NCI-H2171 treated with DMSO at 0.1 percent for 48 hours (cell line): ENCODE measurements at regions not wholly inside any gene's neighbourhood (a gene's known extent, or its start where the extent isn't known, plus 50 kb on each side); places are given as distances from the start of the nearest gene placed in this dataset.

Source experiments
- DNase-seq: peaks from one replicate; lab custom pipeline; 2025; lab: John Stamatoyannopoulos, UW

DNA sequence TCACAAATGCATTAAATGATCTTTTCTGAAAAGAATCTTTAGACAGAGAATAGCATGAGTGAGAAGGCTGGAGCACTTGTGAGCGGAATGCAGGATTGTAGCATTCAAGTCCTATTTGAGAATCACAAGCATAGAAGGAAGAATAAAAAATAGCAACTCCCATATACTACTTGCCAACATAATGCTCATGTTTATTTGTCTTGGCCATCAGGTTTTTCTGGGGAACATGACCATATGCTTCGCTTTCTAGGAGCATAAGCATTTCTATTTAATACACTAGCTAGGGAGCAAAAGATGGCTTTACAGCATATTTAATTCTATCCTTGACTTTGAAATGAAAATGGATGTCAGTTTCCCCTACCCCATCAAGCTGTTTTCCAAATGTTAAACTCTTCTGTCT lies 170.3 kb upstream of the MITF start:
- no peak for DNase-seq

GRCh38 chr3:69568458-69568857 lies 170.8 kb upstream of the MITF start:
- no peak for DNase-seq

- no peak for DNase-seq
Measured at GRCh38 chr3:69567710-69568052, 171.6 kb upstream of the MITF start.

DNA sequence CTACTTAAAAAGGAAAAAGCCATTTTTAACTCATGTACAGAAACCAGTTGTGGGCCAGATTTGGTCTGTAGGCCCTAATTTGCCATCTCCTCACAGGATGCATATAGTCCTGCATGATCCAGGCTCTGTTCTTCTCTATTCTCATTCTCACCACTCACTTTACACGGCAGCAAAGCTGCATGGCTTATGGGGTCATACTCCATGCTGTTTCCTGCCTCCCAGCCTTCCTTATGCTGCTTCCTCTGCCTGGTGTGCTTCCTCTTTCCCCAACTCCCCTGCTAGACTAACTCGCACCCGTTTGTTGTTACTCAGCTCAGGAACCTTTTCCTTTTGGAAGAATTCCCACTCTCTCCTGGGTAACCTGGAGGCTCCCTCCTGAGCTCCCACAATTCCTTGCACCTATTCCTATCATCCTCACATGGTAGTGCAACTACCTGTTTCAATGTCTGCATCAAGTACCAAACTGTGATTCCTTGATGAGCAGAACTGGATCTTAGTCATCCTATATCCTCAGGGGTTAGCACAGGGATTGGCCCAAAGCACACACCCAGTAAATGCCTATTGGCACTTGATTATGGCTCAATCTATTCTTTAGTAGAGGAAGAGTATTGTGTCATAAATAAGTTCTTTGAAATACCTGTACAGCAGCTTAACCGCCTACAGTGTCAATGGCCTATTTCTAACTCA lies 172.1 kb upstream of the MITF start:
- DNase-seq: no peak

GRCh38 chr3:69566275-69566674 lies 173.0 kb upstream of the MITF start:
- DNase-seq: no peak

GRCh38 chr3:69565316-69565715 lies 173.9 kb upstream of the MITF start:
- no peak for DNase-seq

DNA sequence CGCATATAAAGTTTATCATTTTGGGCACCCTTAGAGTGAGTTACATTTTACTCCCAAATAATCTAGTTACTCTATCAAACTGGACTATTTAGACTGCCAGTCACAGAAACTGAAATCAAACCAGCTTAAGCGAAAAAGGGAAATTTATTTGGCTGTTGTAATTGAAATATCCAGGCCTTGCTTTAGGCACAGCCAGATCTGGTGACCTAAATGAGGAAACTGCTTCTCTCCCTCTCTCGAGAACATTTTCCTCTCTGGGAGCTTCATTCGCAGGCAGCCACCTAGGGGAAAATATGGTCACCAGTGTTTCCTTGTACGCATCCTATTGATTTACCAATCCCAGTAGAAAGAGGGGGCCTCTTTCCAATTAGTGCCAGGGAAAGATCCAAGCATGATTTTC lies 175.3 kb upstream of the MITF start:
- DNase-seq: no peak

- no peak for DNase-seq
Measured at GRCh38 chr3:69563151-69563550, 176.1 kb upstream of the MITF start.

DNA sequence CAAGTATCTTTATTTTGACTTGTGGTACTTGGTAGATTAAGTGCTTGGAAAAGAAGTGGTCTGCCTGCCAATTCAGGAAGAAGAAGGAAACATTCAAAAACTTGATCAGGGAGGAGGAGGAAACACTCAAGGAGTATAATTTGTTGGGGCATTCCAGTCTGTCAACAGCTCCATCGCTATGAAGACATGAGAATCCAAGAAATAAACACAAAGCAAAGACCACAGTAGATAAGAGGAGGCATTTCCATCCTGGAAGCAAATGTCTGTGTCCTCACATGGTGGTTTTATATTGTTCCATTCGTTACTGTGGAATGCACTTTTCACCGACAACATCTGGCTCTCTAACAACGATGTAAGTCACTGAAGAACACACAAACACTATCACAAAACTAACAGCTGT lies 176.1 kb upstream of the FRMD4B start:
- no peak for DNase-seq

GRCh38 chr3:69560818-69561217 lies 174.9 kb upstream of the FRMD4B start:
- DNase-seq: no peak

- no peak for DNase-seq
Measured at GRCh38 chr3:69560116-69560515, 174.2 kb upstream of the FRMD4B start.

DNA sequence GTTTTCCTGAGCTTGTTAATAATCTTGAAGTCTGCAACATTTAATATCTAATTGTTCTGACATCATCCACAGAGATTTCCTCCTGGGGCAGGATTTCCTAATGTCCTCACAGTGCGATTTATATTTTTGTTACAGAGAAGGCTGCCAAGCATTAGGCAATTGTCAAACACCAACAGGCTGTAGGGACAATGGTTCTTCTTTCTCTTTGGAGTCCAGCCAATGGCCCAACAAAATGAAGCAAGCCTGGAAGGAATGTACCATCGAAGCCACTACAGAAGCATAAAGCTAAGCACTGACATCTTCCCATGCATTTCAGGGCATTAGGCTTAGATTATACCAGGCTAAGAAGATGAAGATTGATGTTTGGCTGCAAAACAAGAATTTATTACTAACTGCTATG lies 173.0 kb upstream of the FRMD4B start:
- no peak for DNase-seq

DNA sequence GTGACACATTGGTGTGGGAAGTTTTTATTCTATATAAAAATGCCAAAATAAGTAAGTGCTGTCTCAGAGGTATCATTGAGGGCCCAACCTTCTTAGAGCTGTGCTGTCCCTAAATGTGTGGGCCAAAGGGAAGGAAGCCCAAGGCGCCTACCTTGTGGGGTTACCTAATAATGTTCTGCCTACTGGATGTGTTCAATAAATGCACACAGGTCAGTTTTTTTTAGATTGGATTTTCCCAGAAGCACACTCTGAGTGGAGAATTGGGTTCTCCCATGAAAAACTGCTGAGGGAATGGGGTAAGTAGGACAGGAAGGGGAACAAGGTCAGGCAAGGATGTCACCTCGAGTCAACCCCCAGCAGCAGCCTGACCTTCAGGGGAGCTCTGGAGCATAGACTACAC lies 168.7 kb upstream of the FRMD4B start:
- DNase-seq: no peak

- no peak for DNase-seq
Measured at GRCh38 chr3:69553888-69554287, 168.0 kb upstream of the FRMD4B start.

GRCh38 chr3:69547461-69547880 lies 161.6 kb upstream of the FRMD4B start:
- DNase-seq: no peak

DNA sequence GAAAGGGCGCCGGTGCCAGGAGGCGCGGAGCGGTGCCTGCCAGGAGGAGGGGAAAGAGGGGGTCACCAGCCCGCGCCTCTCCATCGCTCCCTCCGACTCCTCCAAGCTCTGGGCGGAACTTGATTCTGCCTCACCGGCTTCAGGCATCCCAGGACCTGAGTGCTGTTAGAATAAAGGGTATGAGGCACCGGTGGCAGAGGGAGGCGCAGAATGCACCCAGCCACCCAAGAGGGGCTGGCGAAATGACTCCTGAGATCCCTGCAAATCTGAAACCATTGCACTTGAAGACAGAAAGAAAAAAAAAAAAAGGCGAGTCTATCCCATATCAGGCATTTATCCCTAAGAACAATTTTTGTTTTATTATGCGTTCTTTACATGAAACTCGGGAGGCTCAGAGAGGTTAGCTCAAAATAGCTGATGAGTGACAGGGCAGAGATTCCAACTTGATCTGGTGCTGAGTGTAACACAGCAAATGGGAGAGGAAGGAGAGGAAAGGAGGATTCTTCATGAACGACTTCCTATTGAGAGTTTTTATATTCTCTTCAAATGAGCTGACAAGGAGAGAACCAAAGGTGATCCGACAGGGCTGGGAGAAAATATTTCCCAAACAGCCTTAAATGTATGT lies 157.0 kb upstream of the FRMD4B start:
- DNase-seq: peak; percentile 9

DNA sequence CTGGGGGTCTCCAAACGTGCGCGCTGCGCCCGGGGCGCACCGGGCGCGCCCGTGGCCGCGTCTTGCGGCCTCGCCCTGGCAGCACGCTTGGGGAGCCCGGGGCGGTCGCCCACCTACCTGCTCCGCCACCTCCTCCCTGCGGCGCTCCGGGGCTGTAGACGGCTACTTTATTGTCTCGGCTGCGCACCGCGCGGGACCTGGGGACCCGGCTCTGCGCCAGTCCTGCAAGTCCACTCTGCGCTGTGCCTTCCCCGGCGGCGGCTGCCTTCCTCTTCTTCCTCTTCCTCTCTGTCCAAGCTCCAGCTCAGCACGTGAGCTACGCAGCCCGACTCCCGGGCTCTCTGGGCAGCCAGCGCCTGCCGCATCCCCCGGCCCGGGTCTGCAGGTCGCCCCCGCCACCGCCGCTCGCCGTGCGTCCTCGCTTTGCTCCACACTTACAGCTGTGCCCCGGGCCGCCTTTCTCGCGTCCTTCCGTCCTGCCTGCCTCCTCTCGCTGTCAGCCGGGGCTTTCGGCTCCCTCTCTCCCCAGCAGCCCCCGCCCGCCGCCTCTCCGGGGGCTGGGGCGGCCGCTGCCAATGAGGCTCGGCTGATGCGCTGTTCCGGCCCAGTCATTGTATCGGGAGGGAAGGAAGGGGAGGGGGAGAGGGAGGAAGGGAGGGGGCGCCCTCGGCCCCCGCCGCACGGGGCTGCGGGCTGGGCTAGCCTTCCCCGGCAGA lies 156.4 kb upstream of the FRMD4B start:
- DNase-seq: peak; percentile 9

GRCh38 chr3:69541711-69542088 lies 155.8 kb upstream of the FRMD4B start:
- peak; percentile 4 for DNase-seq

DNA sequence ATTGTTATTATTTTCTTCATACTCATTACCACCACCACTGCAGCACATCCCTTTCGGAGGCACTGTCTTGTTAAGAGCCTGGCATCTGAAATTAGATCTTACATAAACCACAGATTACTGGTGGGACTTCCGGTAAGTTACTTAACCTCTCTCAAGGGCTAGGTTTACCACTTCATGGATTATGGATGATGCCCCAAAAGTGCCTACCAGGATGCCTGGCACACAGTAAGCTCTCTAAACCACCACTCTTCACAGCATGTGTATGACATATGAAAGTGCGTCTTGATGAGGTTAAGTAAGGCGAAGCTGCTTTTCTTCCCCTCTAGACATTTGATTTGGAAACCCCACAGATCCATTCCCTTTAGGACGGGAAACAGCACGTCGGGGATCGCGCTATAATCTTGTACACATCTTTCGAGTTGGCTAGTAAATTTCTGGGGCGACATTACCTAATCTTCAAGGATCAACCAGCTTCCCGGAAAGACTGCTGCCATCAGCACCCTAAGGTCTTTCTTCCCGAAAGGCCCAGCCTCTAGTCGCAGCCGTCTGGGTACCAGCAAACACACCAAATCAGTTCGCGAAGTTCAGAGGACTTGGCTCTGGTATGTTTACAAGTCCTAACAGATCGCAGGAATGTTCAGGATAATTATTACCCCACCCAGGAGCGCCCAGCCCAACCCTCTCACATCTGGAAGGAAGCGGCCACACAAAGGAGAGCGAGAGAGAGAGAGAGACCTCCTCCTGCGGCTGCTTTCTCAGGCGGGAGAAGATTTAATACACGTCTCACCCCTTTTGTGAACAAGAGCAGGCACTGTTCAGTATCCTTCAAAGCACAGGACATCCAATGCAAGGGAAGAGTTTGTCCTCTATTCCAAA lies 155.1 kb upstream of the FRMD4B start:
- peak; percentile 8 for DNase-seq

DNA sequence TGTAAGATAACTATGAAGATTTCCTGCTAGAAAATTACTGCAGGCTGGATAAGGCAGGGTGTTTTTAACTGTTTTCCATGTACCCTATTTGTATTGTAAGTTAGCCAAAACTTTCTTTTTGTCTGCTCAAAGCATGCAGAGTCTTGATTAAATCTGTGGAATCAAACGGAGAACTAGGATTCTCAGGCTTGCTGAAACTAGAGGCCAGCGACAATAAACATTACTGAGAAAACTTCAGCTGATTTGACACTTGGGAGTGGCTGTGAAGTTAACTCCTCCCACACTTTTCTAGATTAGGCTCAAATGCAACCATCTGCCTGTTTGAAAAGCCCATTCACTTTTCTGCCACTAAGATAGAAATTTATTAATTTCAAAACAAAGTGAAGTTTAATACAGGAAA lies 153.2 kb upstream of the FRMD4B start:
- no peak for DNase-seq

GRCh38 chr3:69538281-69538680 lies 152.4 kb upstream of the FRMD4B start:
- no peak for DNase-seq

DNA sequence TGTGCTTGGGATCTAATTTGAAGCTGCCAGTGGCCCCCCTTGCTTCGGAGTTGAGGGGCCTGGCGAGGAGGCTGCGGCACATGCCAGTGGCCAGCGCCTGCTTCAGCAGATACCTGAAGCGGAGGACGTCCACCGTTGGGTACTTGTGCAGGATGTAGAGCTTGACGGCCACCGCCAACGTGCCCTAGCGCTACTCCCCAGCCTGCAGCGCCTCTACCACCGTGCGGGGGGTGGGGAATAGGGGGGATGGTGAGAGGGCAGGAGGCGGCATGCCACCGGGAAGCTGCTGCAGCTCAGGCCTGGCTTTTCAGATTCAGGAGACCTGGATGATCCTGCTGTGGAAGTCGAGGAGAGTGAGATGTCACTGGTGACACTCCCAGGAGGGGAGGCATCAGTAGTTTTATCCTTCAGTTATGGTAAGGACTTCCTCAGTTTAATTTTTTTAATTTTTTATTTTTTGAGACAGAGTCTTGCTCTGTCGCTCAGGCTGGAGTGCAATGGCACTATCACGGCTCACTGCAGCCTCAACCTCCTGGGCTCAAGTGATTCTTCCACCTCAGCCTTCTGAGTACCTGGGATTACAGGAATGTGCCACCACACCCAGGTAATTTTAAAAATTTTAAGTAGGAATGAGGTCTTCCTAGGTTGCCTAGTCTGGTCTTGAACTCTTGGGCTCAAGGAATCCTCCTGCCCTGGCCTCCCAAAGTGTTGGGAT lies 150.6 kb upstream of the FRMD4B start:
- DNase-seq: no peak
